ENCODE measurements at regions not wholly inside any gene's neighbourhood (a gene's known extent, or its start where the extent isn't known, plus 50 kb on each side); places are given as distances from the start of the nearest gene placed in this dataset.
A peak's percentile ranks its signal among the peaks of the same experiment; 100 is the strongest.
"Not testable (repeated sequence)": the region's sequence is repeated elsewhere in the genome, so short reads cannot be mapped to it uniquely, and the experiment has no call there.

DNA sequence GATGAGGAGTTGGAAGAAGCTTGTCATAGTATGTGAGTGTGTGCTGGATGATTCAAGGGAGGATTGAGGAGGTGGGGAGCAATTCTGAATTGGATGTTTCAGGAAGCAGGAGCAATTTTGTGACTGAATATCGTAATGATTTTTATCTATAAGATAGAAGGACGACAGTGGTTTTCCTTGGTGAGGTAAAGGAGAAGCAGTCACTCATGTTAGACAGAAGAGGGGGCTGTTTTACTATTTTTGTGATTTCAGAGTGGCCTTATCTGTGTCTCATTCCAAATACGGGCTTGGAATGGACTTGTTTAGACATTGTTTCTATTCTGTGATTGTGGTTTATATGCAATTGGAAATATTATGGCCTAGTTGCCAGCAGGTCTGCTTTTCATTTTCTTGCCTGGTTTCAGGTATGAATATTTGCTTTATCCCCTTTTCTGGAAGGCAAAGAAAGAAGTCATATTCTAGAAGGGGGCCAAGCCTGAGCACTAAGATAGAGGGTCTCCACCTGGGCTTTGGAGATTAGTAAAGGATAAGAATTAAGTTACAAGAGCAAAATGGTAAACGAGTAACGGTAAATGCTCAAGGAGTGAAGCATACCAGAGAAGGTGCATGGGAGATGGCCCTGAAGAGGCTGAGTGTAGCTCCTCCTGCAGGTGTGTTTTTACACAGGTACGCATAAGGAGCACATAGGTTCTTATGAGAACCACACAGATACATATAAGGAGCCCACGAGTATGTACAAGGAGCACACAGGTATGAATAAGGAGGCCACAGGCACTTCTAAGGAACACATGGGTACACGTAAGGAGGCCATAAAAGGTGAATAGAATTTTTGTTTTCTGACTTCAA is 124.6 kb upstream of the KCNAB1 start:
- ATAC-seq, result peak; percentile 95
- TF ChIP-seq CSDC2 (CRISPR knock-in tag; IDR thresholded peaks at IDR 0.05), result no peak
- TF ChIP-seq, protein P1, sequence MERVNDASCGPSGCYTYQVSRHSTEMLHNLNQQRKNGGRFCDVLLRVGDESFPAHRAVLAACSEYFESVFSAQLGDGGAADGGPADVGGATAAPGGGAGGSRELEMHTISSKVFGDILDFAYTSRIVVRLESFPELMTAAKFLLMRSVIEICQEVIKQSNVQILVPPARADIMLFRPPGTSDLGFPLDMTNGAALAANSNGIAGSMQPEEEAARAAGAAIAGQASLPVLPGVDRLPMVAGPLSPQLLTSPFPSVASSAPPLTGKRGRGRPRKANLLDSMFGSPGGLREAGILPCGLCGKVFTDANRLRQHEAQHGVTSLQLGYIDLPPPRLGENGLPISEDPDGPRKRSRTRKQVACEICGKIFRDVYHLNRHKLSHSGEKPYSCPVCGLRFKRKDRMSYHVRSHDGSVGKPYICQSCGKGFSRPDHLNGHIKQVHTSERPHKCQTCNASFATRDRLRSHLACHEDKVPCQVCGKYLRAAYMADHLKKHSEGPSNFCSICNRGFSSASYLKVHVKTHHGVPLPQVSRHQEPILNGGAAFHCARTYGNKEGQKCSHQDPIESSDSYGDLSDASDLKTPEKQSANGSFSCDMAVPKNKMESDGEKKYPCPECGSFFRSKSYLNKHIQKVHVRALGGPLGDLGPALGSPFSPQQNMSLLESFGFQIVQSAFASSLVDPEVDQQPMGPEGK (CRISPR knock-in tag; IDR thresholded peaks at IDR 0.05; ENCODE audit: borderline replicate concordance), result no peak
- TF ChIP-seq TCF4 (CRISPR knock-in tag; IDR thresholded peaks at IDR 0.05; ENCODE audit: borderline replicate concordance), result no peak
- TF ChIP-seq, protein P2, sequence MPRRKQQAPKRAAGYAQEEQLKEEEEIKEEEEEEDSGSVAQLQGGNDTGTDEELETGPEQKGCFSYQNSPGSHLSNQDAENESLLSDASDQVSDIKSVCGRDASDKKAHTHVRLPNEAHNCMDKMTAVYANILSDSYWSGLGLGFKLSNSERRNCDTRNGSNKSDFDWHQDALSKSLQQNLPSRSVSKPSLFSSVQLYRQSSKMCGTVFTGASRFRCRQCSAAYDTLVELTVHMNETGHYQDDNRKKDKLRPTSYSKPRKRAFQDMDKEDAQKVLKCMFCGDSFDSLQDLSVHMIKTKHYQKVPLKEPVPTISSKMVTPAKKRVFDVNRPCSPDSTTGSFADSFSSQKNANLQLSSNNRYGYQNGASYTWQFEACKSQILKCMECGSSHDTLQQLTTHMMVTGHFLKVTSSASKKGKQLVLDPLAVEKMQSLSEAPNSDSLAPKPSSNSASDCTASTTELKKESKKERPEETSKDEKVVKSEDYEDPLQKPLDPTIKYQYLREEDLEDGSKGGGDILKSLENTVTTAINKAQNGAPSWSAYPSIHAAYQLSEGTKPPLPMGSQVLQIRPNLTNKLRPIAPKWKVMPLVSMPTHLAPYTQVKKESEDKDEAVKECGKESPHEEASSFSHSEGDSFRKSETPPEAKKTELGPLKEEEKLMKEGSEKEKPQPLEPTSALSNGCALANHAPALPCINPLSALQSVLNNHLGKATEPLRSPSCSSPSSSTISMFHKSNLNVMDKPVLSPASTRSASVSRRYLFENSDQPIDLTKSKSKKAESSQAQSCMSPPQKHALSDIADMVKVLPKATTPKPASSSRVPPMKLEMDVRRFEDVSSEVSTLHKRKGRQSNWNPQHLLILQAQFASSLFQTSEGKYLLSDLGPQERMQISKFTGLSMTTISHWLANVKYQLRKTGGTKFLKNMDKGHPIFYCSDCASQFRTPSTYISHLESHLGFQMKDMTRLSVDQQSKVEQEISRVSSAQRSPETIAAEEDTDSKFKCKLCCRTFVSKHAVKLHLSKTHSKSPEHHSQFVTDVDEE (CRISPR knock-in tag; IDR thresholded peaks at IDR 0.05), result no peak
- TF ChIP-seq ISL1 (CRISPR knock-in tag; IDR thresholded peaks at IDR 0.05), result no peak
- no peak for TF ChIP-seq ZNF8 (CRISPR knock-in tag; IDR thresholded peaks at IDR 0.05)
- no peak for TF ChIP-seq ZFP3 (CRISPR knock-in tag; IDR thresholded peaks at IDR 0.05)
- TF ChIP-seq ESRRG (CRISPR knock-in tag; IDR thresholded peaks at IDR 0.05), result no peak
- TF ChIP-seq OSR1 (CRISPR knock-in tag; IDR thresholded peaks at IDR 0.05), result no peak
- TF ChIP-seq RARB (CRISPR knock-in tag; IDR thresholded peaks at IDR 0.05), result no peak
- TF ChIP-seq, protein P3, sequence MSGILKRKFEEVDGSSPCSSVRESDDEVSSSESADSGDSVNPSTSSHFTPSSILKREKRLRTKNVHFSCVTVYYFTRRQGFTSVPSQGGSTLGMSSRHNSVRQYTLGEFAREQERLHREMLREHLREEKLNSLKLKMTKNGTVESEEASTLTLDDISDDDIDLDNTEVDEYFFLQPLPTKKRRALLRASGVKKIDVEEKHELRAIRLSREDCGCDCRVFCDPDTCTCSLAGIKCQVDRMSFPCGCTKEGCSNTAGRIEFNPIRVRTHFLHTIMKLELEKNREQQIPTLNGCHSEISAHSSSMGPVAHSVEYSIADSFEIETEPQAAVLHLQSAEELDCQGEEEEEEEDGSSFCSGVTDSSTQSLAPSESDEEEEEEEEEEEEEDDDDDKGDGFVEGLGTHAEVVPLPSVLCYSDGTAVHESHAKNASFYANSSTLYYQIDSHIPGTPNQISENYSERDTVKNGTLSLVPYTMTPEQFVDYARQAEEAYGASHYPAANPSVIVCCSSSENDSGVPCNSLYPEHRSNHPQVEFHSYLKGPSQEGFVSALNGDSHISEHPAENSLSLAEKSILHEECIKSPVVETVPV (CRISPR knock-in tag; IDR thresholded peaks at IDR 0.05), result no peak

DNA sequence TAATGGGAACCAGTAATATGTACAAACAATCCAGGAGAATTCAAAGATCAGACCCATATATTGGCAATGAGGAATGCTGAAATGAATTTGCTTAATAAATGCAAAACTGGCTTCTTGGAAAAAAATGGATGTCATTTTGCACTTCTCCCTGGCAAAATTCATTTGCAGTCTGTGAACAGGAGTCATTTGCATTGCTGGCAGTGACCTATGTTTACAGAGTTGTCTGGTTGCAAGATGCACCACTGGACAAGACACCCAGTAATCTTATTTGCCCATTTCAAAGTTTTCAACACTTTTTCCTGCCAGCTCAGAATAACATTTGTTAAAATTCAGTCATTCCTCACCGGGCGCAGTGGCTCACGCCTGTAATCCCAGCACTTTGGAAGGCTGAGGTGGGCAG is 123.5 kb upstream of the KCNAB1 start:
- TF ChIP-seq ZNF8 (CRISPR knock-in tag; IDR thresholded peaks at IDR 0.05), result no peak
- TF ChIP-seq, protein P1 (CRISPR knock-in tag; IDR thresholded peaks at IDR 0.05; ENCODE audit: borderline replicate concordance), result no peak
- no peak for TF ChIP-seq RARB (CRISPR knock-in tag; IDR thresholded peaks at IDR 0.05)
- no peak for TF ChIP-seq ARNTL (CRISPR knock-in tag; IDR thresholded peaks at IDR 0.05; ENCODE audit: borderline replicate concordance, low read depth)
- TF ChIP-seq ZFP30 (CRISPR knock-in tag; IDR thresholded peaks at IDR 0.05), result no peak
- no peak for TF ChIP-seq SNAI2 (CRISPR knock-in tag; IDR thresholded peaks at IDR 0.05)
- no peak for ATAC-seq

DNA sequence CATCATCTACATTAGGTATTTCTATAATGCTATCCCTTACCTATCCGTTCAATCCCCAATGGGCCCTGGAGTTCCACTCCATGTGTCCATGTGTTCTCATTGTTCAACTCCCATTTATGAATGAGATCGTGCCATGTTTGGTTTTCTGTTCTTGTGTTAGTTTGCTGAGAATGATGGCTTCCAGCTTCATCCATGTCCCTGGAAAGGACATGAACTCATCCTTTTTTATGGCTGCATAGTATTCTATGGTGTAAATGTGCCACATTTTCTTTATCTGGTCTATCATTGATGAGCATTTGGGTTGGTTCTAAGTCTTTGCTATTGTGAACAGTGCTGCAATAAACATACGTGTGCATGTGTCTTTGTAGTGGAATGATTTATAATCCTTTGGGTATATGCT is 122.2 kb upstream of the KCNAB1 start:
- not testable (repeated sequence) for ATAC-seq

DNA sequence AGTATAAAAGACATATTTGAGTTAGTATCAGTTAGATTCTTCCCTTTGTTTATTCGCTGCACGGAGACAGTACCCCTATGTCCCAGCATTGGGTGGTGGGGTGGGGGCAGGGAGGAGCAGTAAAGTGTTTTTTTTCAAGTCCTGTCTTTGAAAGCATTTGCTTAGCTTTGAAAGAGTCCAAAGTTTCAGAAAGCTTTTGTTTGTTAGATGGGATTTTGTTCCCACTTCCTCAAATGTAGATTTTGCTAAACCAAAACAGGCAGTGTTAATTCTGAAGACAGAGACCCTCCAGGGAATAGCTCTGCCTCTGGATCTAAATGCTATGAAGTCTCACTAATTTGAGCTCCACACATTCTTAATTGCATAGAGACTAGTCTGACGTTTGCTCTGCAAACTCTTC is 114.6 kb upstream of the KCNAB1 start:
- ATAC-seq, result no peak
- no peak for TF ChIP-seq ZNF8 (CRISPR knock-in tag; IDR thresholded peaks at IDR 0.05)
- TF ChIP-seq, protein P2 (CRISPR knock-in tag; IDR thresholded peaks at IDR 0.05), result no peak
- no peak for TF ChIP-seq ISL1 (CRISPR knock-in tag; IDR thresholded peaks at IDR 0.05)
- no peak for TF ChIP-seq ESRRG (CRISPR knock-in tag; IDR thresholded peaks at IDR 0.05)
- TF ChIP-seq, protein P4, sequence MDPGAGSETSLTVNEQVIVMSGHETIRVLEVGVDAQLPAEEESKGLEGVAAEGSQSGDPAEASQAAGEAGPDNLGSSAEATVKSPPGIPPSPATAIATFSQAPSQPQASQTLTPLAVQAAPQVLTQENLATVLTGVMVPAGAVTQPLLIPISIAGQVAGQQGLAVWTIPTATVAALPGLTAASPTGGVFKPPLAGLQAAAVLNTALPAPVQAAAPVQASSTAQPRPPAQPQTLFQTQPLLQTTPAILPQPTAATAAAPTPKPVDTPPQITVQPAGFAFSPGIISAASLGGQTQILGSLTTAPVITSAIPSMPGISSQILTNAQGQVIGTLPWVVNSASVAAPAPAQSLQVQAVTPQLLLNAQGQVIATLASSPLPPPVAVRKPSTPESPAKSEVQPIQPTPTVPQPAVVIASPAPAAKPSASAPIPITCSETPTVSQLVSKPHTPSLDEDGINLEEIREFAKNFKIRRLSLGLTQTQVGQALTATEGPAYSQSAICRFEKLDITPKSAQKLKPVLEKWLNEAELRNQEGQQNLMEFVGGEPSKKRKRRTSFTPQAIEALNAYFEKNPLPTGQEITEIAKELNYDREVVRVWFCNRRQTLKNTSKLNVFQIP (CRISPR knock-in tag; IDR thresholded peaks at IDR 0.05; ENCODE audit: borderline replicate concordance, low read depth), result no peak
- no peak for TF ChIP-seq ZNF70 (CRISPR knock-in tag; IDR thresholded peaks at IDR 0.05)
- no peak for TF ChIP-seq CSDC2 (CRISPR knock-in tag; IDR thresholded peaks at IDR 0.05)
- no peak for TF ChIP-seq GLIS3 (CRISPR knock-in tag; IDR thresholded peaks at IDR 0.05)
- TF ChIP-seq TCF4 (CRISPR knock-in tag; IDR thresholded peaks at IDR 0.05; ENCODE audit: borderline replicate concordance), result no peak
- no peak for TF ChIP-seq ZFP3 (CRISPR knock-in tag; IDR thresholded peaks at IDR 0.05)

Measured in SK-N-SH treated with all-trans-retinoic acid at 6 μM for 48 hours (cell line).